ENCODE measurements at regions not wholly inside any gene's neighbourhood (a gene's known extent, or its start where the extent isn't known, plus 50 kb on each side); places are given as distances from the start of the nearest gene placed in this dataset.
"Not testable (repeated sequence)": the region's sequence is repeated elsewhere in the genome, so short reads cannot be mapped to it uniquely, and the experiment has no call there.

DNA sequence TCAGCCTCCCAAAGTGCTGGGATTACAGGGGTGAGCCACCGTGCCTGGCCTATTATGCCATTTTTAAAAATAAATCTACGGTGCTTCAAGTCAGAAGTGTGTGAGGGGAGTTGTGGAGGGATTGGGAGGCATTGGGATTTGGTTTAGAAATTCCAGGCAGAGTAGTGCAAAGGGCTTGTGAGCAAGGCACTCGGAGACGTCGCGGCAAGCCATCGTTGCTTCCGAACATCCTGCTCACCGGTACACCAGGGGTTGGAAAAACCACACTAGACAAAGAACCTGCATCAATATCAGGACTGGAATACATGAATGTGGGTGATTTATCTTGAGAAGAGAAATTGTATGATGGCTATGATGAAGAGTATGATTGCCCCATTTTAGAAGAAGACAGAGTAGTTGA is 227.0 kb downstream of the ALG10 start:
- H3K4me3 ChIP-seq (ENCODE audit: low read length) = no peak overlapping the region
- no peak for DNase-seq (ENCODE audit: low read depth)
- TF ChIP-seq, protein P1, sequence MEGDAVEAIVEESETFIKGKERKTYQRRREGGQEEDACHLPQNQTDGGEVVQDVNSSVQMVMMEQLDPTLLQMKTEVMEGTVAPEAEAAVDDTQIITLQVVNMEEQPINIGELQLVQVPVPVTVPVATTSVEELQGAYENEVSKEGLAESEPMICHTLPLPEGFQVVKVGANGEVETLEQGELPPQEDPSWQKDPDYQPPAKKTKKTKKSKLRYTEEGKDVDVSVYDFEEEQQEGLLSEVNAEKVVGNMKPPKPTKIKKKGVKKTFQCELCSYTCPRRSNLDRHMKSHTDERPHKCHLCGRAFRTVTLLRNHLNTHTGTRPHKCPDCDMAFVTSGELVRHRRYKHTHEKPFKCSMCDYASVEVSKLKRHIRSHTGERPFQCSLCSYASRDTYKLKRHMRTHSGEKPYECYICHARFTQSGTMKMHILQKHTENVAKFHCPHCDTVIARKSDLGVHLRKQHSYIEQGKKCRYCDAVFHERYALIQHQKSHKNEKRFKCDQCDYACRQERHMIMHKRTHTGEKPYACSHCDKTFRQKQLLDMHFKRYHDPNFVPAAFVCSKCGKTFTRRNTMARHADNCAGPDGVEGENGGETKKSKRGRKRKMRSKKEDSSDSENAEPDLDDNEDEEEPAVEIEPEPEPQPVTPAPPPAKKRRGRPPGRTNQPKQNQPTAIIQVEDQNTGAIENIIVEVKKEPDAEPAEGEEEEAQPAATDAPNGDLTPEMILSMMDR (IDR thresholded peaks at IDR 0.05; ENCODE audit: insufficient read depth, low read depth, low read length, missing control alignments) = no peak

DNA sequence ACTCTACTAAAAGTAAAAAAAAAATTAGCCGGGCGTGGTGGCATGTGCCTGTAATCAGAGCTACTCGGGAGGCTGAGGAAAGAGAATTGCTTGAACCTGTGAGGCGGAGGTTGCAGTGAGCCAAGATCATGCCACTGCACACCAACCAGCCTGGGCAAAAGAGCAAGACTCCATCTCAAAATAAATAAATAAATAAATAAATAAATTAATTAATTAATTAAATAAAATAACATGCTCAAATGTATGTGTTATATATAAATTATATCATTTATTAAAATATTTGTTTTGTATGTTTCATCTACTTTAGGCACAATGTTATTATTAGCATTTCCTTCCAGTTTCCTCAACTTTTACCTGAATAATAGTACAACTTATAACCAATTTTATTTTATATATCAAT is 229.6 kb downstream of the ALG10 start:
- DNase-seq (ENCODE audit: low read depth); H3K4me3 ChIP-seq (ENCODE audit: low read length): not testable (repeated sequence)

DNA sequence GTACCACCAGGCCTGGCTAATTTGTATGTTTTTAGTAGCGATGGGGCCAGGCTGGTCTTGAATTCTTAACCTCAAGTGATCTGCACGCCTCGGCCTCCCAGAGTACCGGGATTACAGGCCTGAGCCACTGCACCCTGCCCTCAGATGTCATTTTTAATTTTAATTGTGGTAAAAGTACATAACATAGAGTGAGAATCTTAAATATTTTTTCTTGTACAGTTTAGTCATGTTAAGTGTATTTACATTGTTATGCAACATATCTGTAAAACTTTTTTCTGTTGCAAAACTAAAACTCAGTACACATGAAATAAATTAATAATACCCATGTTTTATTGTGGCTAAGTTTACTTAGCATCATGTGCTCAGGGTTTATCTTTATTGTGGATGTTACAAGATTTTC is 231.4 kb downstream of the ALG10 start:
- TF ChIP-seq, protein P1 (IDR thresholded peaks at IDR 0.05; ENCODE audit: insufficient read depth, low read depth, low read length, missing control alignments) = no peak

DNA sequence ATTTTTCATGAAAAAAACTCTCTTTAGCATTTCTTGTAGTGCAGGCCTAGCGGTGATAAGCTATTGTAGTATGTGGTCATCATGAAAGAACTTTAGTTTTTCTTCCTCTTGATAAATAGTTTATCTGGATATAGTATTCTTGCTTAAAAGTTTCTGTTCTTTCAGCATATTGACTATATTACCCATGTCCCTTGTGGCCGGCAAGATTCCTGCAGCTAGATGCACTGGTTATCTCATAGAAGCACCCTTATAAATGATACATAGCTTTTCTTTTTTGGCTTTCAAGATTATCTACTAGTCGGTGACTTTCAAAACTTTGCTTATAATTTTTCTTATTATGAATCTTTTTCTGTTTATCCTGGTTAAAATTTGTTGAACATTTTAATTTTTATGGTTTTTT is 234.8 kb downstream of the ALG10 start:
- DNase-seq (ENCODE audit: low read depth) = no peak
- H3K4me3 ChIP-seq (ENCODE audit: low read length) = no peak overlapping the region
- TF ChIP-seq, protein P1 (IDR thresholded peaks at IDR 0.05; ENCODE audit: insufficient read depth, low read depth, low read length, missing control alignments) = no peak

More for the DNA sequence above, 231.4 kb downstream of the ALG10 start:
- no peak for DNase-seq (ENCODE audit: low read depth)
- H3K4me3 ChIP-seq (ENCODE audit: low read length) = no peak overlapping the region

DNA sequence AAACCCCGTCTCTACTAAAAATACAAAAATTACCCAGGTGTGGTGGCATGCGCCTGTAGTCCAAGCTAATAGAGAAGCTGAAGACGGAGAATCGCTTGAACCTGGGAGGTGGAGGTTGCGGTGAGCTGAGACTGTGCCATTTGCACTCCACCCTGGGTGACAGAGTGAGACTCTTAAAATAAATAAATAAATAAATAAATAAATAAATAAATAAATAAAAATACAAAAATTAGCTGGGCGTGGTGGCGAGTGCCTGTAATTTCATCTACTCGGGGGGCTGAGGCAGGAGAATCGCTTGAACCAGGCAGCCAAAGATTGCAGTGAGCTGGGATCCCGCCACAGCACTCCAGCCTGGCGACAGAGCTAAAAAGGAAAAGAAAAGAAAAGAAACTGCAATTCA is 239.8 kb downstream of the ALG10 start:
- not testable (repeated sequence) for H3K4me3 ChIP-seq (ENCODE audit: low read length); DNase-seq (ENCODE audit: low read depth)

DNA sequence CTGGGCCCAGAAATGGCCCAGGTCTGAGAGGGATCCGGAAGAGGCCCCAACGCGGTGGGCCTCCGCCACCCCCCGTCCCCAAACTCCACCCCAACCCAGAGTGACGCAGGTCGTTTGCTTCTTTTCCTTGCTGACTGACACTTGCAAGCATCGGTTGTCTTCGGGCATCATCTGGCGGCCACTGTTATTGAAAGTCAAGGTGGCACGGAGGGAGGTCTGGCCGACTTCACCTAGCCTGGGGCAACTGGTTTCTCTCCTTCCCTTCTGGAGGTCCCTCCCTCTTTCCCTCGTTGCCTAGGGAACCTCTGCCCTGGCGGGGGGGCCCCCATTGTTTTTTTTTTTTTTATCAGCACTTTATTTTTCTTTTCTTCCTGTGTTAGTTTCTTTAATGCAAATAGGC is 241.8 kb downstream of the ALG10 start:
- no peak for DNase-seq (ENCODE audit: low read depth)
- TF ChIP-seq, protein P1 (IDR thresholded peaks at IDR 0.05; ENCODE audit: insufficient read depth, low read depth, low read length, missing control alignments) = no peak

DNA sequence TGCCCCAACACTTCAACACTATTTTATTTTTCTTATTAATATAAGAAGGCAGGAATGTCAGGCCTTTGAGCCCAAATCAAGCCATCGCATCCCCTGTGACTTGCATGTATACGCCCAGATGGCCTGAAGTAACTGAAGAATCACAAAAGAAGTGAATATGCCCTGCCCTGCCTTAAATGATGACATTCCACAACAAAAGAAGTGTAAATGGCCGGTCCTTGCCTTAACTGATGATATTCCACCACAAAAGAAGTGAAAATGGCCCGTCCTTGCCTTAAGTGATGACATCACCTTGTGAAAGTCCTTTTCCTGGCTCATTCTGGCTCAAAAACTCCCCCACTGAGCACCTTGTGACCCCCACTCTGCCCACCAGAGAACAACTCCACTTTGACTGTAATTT is 251.4 kb downstream of the ALG10 start:
- DNase-seq (ENCODE audit: low read depth); H3K4me3 ChIP-seq (ENCODE audit: low read length): not testable (repeated sequence)

More for the DNA sequence above, 241.8 kb downstream of the ALG10 start:
- H3K4me3 ChIP-seq (ENCODE audit: low read length) = no peak overlapping the region

DNA sequence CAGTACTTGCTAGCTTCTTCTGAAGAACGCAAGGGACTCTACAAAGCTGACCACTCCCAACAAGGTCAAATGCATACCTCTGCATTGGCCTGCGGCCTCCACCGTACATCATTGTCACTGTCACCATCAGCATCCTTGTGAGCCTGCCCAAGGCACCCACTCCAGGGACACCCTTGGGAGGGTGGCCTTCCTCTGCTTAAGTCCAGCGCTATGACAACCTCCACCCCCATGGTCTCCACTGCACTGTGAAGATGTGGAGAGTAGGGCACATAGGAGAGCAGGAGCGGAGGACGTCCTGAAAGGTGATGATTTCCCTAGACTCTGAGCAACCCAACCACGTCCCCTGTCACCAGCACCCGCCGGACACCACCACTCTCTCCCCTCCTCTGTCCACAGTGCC is 252.8 kb downstream of the ALG10 start:
- H3K4me3 ChIP-seq (ENCODE audit: low read length) = no peak overlapping the region
- TF ChIP-seq, protein P1 (IDR thresholded peaks at IDR 0.05; ENCODE audit: insufficient read depth, low read depth, low read length, missing control alignments) = no peak
- no peak for DNase-seq (ENCODE audit: low read depth)

DNA sequence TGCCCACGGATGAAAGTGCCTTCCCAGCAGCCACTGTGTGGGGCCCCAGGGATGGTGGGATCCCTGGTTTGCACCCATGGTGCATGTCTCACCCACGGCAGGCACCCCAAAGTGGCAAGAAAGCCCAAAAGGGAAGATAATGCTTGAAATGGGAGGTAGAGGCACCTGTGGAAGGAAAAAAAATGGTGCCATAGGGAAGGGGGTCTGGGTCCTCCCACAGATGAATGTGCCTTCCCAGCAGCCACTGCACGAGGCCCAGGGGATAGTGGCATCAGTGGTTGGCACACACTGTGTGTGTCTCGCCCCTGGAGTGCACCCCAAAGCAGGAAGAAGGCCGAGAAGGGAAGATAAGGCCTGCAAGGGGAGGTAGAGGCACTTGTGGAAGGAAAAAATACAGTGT is 264.2 kb downstream of the ALG10 start:
- TF ChIP-seq, protein P1 (IDR thresholded peaks at IDR 0.05; ENCODE audit: insufficient read depth, low read depth, low read length, missing control alignments) = no peak
- no peak overlapping the region for H3K4me3 ChIP-seq (ENCODE audit: low read length)
- DNase-seq (ENCODE audit: low read depth) = no peak
